Peyer's patch (tissue), 4 donors: ENCODE measurements at regions not wholly inside any gene's neighbourhood (a gene's known extent, or its start where the extent isn't known, plus 50 kb on each side); places are given as distances from the start of the nearest gene placed in this dataset.

Source experiments
- DNase-seq, 3 donors: peaks; one replicate each; pipeline ENCODE4 v3.0.0-alpha.2; 2017 to 2019
- H3K27ac ChIP-seq, 4 donors: fragments of 200-600 bp; sonication (generic); one replicate each; pipeline ENCODE4 v1.5.1; 2016 to 2019
- H3K27me3 ChIP-seq, 2 donors: fragments of 200-600 bp; sonication (generic); one replicate each; pipeline ENCODE4 v1.5.1; 2019
- H3K36me3 ChIP-seq, 3 donors: fragments of 200-600 bp; sonication (generic); one replicate each; pipeline ENCODE4 v1.5.1; 2016 to 2019
- H3K4me1 ChIP-seq, 4 donors: fragments of 200-600 bp; sonication (generic); one replicate each; pipeline ENCODE4 v1.5.1; 2016 to 2019
- H3K4me3 ChIP-seq, 4 donors: fragments of 200-600 bp; sonication (generic); 1 replicate in 3 of 4; 2 replicates in 1 of 4; pipeline ENCODE4 v1.5.1; 2016 to 2019; ENCODE audit warnings: mild to moderate bottlenecking in 1 of 4
- H3K9me3 ChIP-seq, 4 donors: fragments of 200-600 bp; sonication (generic); one replicate each; pipeline ENCODE4 v1.5.1; 2016 to 2019; ENCODE audit warnings: mild to moderate bottlenecking in 1 of 4
- POLR2A ChIP-seq, 2 donors: fragments of 450-650 bp; IDR thresholded peaks; one replicate each; pipeline ENCODE4 v1.5.1; 2017; ENCODE audit warnings: antibody characterized with exemption in 2 of 2, mild to moderate bottlenecking in 2 of 2, moderate library complexity in 2 of 2
- TF ChIP-seq, protein P1 (sequence below), 6 experiments: fragments of 450-650 bp in 4 of 6; fragments of 200-600 bp in 2 of 6; sonication (generic) in 1 of 6; IDR thresholded peaks; one replicate each; pipeline ENCODE4 v1.5.1; 2017 to 2019; ENCODE audit warnings: antibody characterized with exemption in 6 of 6, mild to moderate bottlenecking in 3 of 6, moderate library complexity in 1 of 6

DNA sequence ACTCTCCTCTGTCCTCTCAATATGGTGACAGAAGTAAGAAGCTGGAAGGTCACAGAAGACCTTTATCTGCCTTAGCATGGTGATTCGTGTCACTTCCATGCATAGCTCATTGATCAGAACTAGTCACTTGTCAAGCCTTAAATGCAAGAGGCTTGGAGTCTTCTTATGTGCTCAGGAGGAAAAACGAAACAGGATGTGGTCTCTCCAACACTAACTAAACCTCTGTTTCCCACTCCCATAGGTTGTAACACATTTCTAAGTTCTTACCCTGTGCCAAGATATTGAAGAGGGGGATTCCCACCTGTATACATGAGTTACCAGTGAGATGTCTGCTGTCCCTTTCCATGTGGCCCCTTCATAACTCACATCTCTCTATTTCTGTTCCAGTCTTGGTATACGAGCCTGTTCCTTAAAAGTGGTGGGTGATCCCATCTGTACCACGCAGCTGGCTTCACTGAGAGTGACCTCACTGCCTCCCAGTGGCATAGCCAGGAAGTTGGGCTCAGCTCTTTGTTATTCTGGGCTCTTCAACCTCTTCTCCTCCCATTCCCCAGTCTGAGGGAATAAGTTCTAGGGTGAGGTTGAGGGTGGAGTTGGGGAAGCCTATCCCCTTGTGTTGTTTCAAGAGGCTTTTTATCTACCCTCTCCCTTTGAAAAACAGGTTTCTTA lies 203.2 kb upstream of the PPP2R3A start:
- TF ChIP-seq, protein P1, sequence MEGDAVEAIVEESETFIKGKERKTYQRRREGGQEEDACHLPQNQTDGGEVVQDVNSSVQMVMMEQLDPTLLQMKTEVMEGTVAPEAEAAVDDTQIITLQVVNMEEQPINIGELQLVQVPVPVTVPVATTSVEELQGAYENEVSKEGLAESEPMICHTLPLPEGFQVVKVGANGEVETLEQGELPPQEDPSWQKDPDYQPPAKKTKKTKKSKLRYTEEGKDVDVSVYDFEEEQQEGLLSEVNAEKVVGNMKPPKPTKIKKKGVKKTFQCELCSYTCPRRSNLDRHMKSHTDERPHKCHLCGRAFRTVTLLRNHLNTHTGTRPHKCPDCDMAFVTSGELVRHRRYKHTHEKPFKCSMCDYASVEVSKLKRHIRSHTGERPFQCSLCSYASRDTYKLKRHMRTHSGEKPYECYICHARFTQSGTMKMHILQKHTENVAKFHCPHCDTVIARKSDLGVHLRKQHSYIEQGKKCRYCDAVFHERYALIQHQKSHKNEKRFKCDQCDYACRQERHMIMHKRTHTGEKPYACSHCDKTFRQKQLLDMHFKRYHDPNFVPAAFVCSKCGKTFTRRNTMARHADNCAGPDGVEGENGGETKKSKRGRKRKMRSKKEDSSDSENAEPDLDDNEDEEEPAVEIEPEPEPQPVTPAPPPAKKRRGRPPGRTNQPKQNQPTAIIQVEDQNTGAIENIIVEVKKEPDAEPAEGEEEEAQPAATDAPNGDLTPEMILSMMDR (IDR thresholded peaks at IDR 0.05) = no peak
- no peak for TF ChIP-seq POLR2A (IDR thresholded peaks at IDR 0.05)

DNA sequence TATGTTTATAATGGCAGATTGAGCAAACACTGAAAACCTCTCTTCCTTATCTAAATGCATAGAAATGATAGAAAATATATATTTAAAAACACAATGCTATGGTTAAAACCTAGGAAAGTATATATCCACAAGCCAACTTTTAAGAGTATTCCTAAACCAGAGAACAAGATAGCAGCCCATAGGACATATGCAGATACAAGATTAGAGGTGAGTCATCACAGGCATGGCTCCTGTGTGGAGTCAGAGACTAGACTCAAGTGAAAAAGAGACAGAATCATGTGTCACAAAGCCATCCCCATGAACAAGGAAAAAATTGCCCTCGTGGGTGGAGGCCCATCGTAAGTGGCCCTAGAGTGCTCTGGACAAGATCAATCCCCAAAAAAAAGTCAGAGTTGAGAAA lies 199.4 kb upstream of the PPP2R3A start:
- Histone ChIP-seq H3K27ac (no peak overlapping the region), H3K4me1 (no peaks in the 10 kb centered on the region), H3K9me3 (no peaks in the 10 kb centered on the region), H3K4me3 (no peak overlapping the region), H3K36me3 (no peaks in the 10 kb centered on the region), H3K27me3 (no peaks in the 10 kb centered on the region)
- no peak for DNase-seq
- TF ChIP-seq POLR2A (IDR thresholded peaks at IDR 0.05) = no peak
- TF ChIP-seq, protein P1 (IDR thresholded peaks at IDR 0.05) = no peak

More for the DNA sequence above, 203.2 kb upstream of the PPP2R3A start:
- DNase-seq = no peak
- Histone ChIP-seq H3K27ac (no peak overlapping the region), H3K4me1 (no peaks in the 10 kb centered on the region), H3K27me3 (no peaks in the 10 kb centered on the region), H3K36me3 (no peaks in the 10 kb centered on the region), H3K4me3 (no peak overlapping the region), H3K9me3 (no peaks in the 10 kb centered on the region)

DNA sequence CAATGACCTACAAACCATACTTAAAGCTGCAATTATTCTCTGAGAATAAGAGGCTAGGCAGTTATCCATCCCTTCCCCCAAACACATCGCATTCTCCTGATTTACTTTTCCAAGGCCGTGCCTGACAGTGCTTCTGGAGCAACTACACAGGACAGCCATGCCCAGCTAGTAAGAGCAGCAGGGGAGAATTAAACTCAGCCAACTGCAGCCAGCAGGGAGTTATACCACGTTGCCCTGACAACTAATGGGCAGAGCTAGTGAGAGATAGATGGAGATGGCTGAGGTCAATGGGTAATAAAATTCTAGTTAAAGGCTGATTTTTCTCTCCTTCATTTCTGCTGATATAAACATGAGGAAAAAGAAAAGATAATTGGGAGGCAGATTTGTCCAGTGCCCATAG lies 193.8 kb upstream of the PPP2R3A start:
- Histone ChIP-seq H3K4me3 (no peak overlapping the region), H3K27ac (no peak overlapping the region), H3K9me3 (no peaks in the 10 kb centered on the region), H3K4me1 (no peaks in the 10 kb centered on the region), H3K27me3 (no peaks in the 10 kb centered on the region), H3K36me3 (no peaks in the 10 kb centered on the region)
- no peak for TF ChIP-seq POLR2A (IDR thresholded peaks at IDR 0.05)
- TF ChIP-seq, protein P1 (IDR thresholded peaks at IDR 0.05) = no peak
- no peak for DNase-seq

DNA sequence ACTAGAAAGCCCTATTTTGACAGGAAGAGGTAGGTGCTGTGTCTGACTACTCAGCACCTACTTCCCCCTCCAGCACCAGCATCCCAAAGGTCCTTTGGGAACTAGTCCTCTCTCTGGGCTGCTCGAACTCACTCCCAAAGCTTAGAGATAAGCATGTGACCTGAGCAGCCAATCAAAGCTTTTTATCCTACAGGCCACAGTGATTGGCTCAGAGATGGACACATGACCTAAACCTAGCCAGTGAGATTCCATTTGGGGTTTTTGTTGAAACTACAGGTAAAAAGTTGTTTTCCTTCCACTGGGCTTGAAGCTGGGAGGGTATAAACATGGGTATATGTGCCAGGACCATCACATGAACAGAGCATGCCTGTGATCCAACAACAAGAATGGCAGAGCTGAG lies 186.5 kb upstream of the PPP2R3A start:
- H3K4me3 ChIP-seq = no peak overlapping the region
- DNase-seq = no peak
- H3K27me3 ChIP-seq = no peaks in the 10 kb centered on the region
- H3K27ac ChIP-seq = no peak overlapping the region
- TF ChIP-seq, protein P1 (IDR thresholded peaks at IDR 0.05) = no peak
- TF ChIP-seq POLR2A (IDR thresholded peaks at IDR 0.05) = no peak
- H3K4me1 ChIP-seq = no peaks in the 10 kb centered on the region
- H3K9me3 ChIP-seq = no peaks in the 10 kb centered on the region
- H3K36me3 ChIP-seq = no peaks in the 10 kb centered on the region

DNA sequence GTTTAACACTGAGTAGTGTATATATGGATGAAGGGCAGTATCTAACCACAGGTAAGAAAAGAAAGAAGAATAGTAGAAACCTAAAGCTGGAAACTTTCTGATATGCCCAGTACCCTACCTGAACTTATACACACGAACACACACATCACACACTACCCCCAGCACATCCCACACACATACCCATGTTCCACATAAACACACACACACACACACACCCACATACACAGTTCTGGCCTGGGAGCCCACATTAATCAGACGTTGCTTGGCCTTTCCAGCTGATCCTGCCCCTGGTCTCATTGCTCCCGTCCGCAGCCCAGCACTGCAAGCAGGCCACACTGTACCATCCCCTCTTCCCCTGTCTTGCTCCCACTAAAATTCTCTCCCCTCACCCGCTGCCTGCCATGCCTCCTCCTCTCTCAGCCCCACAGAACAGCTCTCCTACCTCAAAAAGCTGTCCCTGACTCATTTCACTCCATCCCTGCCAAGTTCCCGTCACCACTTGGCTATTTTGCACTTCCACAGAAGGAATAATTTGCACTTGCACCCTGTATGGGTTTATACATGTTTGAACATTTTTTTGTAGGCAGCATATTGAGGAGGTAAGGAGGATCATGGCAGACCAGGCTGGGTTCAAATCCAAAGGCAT lies 185.8 kb upstream of the PPP2R3A start:
- no peaks in the 10 kb centered on the region for H3K27me3 ChIP-seq
- H3K9me3 ChIP-seq = no peaks in the 10 kb centered on the region
- no peak for DNase-seq
- TF ChIP-seq, protein P1 (IDR thresholded peaks at IDR 0.05) = no peak
- no peak for TF ChIP-seq POLR2A (IDR thresholded peaks at IDR 0.05)
- H3K4me3 ChIP-seq = no peak overlapping the region
- no peak overlapping the region for H3K27ac ChIP-seq
- H3K4me1 ChIP-seq = no peaks in the 10 kb centered on the region
- no peaks in the 10 kb centered on the region for H3K36me3 ChIP-seq
